UCSD-AML1 (cell line): ENCODE measurements at regions not wholly inside any gene's neighbourhood (a gene's known extent, or its start where the extent isn't known, plus 50 kb on each side); places are given as distances from the start of the nearest gene placed in this dataset.

Experiments
- DNase-seq: peaks from one replicate; lab custom pipeline; 2025; ENCODE audit not compliant: unreplicated experiment; lab: John Stamatoyannopoulos, UW

- no peak for DNase-seq
These were observed 257.2 kb upstream of the SOX2 start for GRCh38 chr3:181454451-181455027.

- no peak for DNase-seq
These were observed 265.0 kb upstream of the SOX2 start for GRCh38 chr3:181446741-181447140.

GRCh38 chr3:181442066-181442465 lies 269.7 kb upstream of the SOX2 start:
- DNase-seq: no peak

- DNase-seq: no peak
These were observed 278.7 kb upstream of the SOX2 start for GRCh38 chr3:181432992-181433391.

- DNase-seq: no peak
These were observed 280.0 kb upstream of the SOX2 start for GRCh38 chr3:181431748-181432147.

GRCh38 chr3:181425074-181425473 lies 286.7 kb upstream of the SOX2 start:
- no peak for DNase-seq

- no peak for DNase-seq
These were observed 293.5 kb upstream of the SOX2 start for GRCh38 chr3:181418233-181418632.

- no peak for DNase-seq
These were observed 294.0 kb upstream of the SOX2 start for GRCh38 chr3:181417748-181418147.

GRCh38 chr3:181410870-181411269 lies 300.9 kb upstream of the SOX2 start:
- DNase-seq: no peak

GRCh38 chr3:181403876-181404660 lies 307.7 kb upstream of the SOX2 start:
- no peak for DNase-seq

- DNase-seq: no peak
These were observed 309.4 kb upstream of the SOX2 start for GRCh38 chr3:181402347-181402746.

GRCh38 chr3:181384970-181385369 lies 326.8 kb upstream of the SOX2 start:
- DNase-seq: no peak

- no peak for DNase-seq
These were observed 328.0 kb upstream of the SOX2 start for GRCh38 chr3:181383760-181384159.

GRCh38 chr3:181383201-181383600 lies 328.5 kb upstream of the SOX2 start:
- no peak for DNase-seq

- no peak for DNase-seq
These were observed 329.1 kb upstream of the SOX2 start for GRCh38 chr3:181382656-181383055.

- no peak for DNase-seq
These were observed 332.4 kb upstream of the SOX2 start for GRCh38 chr3:181379278-181379677.

GRCh38 chr3:181369637-181370036 lies 342.1 kb upstream of the SOX2 start:
- DNase-seq: no peak

GRCh38 chr3:181363231-181363630 lies 348.5 kb upstream of the SOX2 start:
- DNase-seq: no peak

GRCh38 chr3:181362378-181362777 lies 349.3 kb upstream of the SOX2 start:
- DNase-seq: no peak

- DNase-seq: no peak
These were observed 353.2 kb upstream of the SOX2 start for GRCh38 chr3:181358562-181358961.

- DNase-seq: no peak
These were observed 353.7 kb upstream of the SOX2 start for GRCh38 chr3:181358060-181358459.

GRCh38 chr3:181354140-181354539 lies 357.6 kb upstream of the SOX2 start:
- DNase-seq: no peak

- DNase-seq: no peak
These were observed 354.8 kb upstream of the DNAJC19 start for GRCh38 chr3:181344331-181344730.
